Smooth muscle cell (in vitro differentiated cells): ENCODE measurements at regions not wholly inside any gene's neighbourhood (a gene's known extent, or its start where the extent isn't known, plus 50 kb on each side); places are given as distances from the start of the nearest gene placed in this dataset.

Source experiments
- DNase-seq: peaks from one replicate; lab custom pipeline; 2025; ENCODE audit not compliant: unreplicated experiment; lab: John Stamatoyannopoulos, UW
- H2AFZ ChIP-seq: fragments of 200-600 bp; sonication (generic); 2 replicates; pipeline ENCODE4 v1.6.0; 2016; ENCODE audit warnings: antibody characterized with exemption, low read depth, mild to moderate bottlenecking
- H3F3A ChIP-seq: fragments of 200-600 bp; sonication (generic); 2 replicates; pipeline ENCODE4 v1.6.0; 2017; ENCODE audit warnings: antibody characterized with exemption, low read depth
- H3K27ac ChIP-seq: fragments of 200-600 bp; sonication (generic); 2 replicates; pipeline ENCODE4 v1.5.1; 2016; ENCODE audit warnings: low read depth, mild to moderate bottlenecking
- H3K27me3 ChIP-seq: fragments of 200-600 bp; sonication (generic); 2 replicates; pipeline ENCODE4 v1.6.1; 2016; ENCODE audit warnings: low read depth, mild to moderate bottlenecking
- H3K36me3 ChIP-seq: fragments of 200-600 bp; sonication (generic); 2 replicates; pipeline ENCODE4 v1.5.1; 2016; ENCODE audit warnings: low read depth
- H3K4me1 ChIP-seq: fragments of 200-600 bp; sonication (generic); 2 replicates; pipeline ENCODE4 v1.5.1; 2016; ENCODE audit warnings: low read depth
- H3K4me2 ChIP-seq: fragments of 200-600 bp; sonication (generic); 2 replicates; pipeline ENCODE4 v1.6.0; 2016; ENCODE audit warnings: mild to moderate bottlenecking
- H3K4me3 ChIP-seq: fragments of 200-600 bp; sonication (generic); 2 replicates; pipeline ENCODE4 v1.5.1; 2016; ENCODE audit warnings: mild to moderate bottlenecking
- H3K79me2 ChIP-seq: fragments of 200-600 bp; sonication (generic); 2 replicates; pipeline ENCODE4 v1.6.0; 2016; ENCODE audit warnings: low read depth, mild to moderate bottlenecking
- H3K9ac ChIP-seq: fragments of 200-600 bp; sonication (generic); 2 replicates; pipeline ENCODE4 v1.6.0; 2016; ENCODE audit warnings: low read depth
- H3K9me3 ChIP-seq: fragments of 200-600 bp; sonication (generic); replicated peaks from 2 replicates; pipeline ENCODE4 v1.5.1; 2016; ENCODE audit warnings: low read depth
- H4K20me1 ChIP-seq: fragments of 200-600 bp; sonication (generic); 2 replicates; pipeline ENCODE4 v1.6.0; 2016; ENCODE audit warnings: low read depth
- WGBS: methylation state at CpG from one replicate; pipeline ENCODE4 v1.1.7; 2016; ENCODE audit warnings: low lambda C conversion rate; 5-methylcytosine and 5-hydroxymethylcytosine counted together
- TF ChIP-seq, protein P1 (sequence below): fragments of 200-600 bp; sonication (generic); IDR thresholded peaks from 2 replicates; pipeline ENCODE4 v1.5.1; 2017; ENCODE audit warnings: borderline replicate concordance, mild to moderate bottlenecking, antibody characterized with exemption; ENCODE audit not compliant: insufficient read depth, poor library complexity, severe bottlenecking

GRCh38 chr18:65988386-65988785 is 237.6 kb downstream of the CDH7 start:
- Histone ChIP-seq H3K9me3 (no peaks in the 10 kb centered on the region), H3K4me1 (no peaks in the 10 kb centered on the region)
- TF ChIP-seq, protein P1, sequence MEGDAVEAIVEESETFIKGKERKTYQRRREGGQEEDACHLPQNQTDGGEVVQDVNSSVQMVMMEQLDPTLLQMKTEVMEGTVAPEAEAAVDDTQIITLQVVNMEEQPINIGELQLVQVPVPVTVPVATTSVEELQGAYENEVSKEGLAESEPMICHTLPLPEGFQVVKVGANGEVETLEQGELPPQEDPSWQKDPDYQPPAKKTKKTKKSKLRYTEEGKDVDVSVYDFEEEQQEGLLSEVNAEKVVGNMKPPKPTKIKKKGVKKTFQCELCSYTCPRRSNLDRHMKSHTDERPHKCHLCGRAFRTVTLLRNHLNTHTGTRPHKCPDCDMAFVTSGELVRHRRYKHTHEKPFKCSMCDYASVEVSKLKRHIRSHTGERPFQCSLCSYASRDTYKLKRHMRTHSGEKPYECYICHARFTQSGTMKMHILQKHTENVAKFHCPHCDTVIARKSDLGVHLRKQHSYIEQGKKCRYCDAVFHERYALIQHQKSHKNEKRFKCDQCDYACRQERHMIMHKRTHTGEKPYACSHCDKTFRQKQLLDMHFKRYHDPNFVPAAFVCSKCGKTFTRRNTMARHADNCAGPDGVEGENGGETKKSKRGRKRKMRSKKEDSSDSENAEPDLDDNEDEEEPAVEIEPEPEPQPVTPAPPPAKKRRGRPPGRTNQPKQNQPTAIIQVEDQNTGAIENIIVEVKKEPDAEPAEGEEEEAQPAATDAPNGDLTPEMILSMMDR = no peak

GRCh38 chr18:65983750-65984149 is 232.9 kb downstream of the CDH7 start:
- Histone ChIP-seq H3K9me3 (no peaks in the 10 kb centered on the region), H3K4me3 (no peak overlapping the region), H4K20me1 (no peaks in the 10 kb centered on the region), H3K79me2 (no peaks in the 10 kb centered on the region), H3K27me3 (no peaks in the 10 kb centered on the region), H3F3A (no peaks in the 10 kb centered on the region), H2AFZ (no peak overlapping the region), H3K9ac (no peak overlapping the region), H3K27ac (no peak overlapping the region), H3K4me2 (no peak overlapping the region), H3K36me3 (no peaks in the 10 kb centered on the region), H3K4me1 (no peaks in the 10 kb centered on the region)
- TF ChIP-seq, protein P1 = peak; percentile 23
- no peak for DNase-seq
- 75% methylated on average over 1 of the region's 1 CpG for WGBS

More at GRCh38 chr18:65988386-65988785, 237.6 kb downstream of the CDH7 start:
- Histone ChIP-seq H4K20me1 (no peaks in the 10 kb centered on the region), H3K27me3 (no peaks in the 10 kb centered on the region), H3K79me2 (no peaks in the 10 kb centered on the region), H2AFZ (no peak overlapping the region), H3K4me2 (no peak overlapping the region), H3K4me3 (no peak overlapping the region), H3K27ac (no peak overlapping the region), H3K9ac (no peak overlapping the region), H3F3A (no peaks in the 10 kb centered on the region), H3K36me3 (no peaks in the 10 kb centered on the region)
- WGBS = 90% methylated on average over 1 of the region's 1 CpG
- no peak for DNase-seq

- no peaks in the 10 kb centered on the region for H3K9me3 ChIP-seq
- no peaks in the 10 kb centered on the region for H3F3A ChIP-seq
- H3K4me3 ChIP-seq = no peak overlapping the region
- TF ChIP-seq, protein P1 = no peak
- DNase-seq = no peak
- H4K20me1 ChIP-seq = no peaks in the 10 kb centered on the region
- H2AFZ ChIP-seq = no peak overlapping the region
- no peaks in the 10 kb centered on the region for H3K4me1 ChIP-seq
- no peak overlapping the region for H3K27ac ChIP-seq
- no peaks in the 10 kb centered on the region for H3K36me3 ChIP-seq
- no peak overlapping the region for H3K9ac ChIP-seq
- 96% methylated on average over 3 of the region's 3 CpGs for WGBS
- no peaks in the 10 kb centered on the region for H3K27me3 ChIP-seq
- H3K79me2 ChIP-seq = no peaks in the 10 kb centered on the region
- H3K4me2 ChIP-seq = no peak overlapping the region
Observed at GRCh38 chr18:65975536-65975935, 224.7 kb downstream of the CDH7 start.

DNA sequence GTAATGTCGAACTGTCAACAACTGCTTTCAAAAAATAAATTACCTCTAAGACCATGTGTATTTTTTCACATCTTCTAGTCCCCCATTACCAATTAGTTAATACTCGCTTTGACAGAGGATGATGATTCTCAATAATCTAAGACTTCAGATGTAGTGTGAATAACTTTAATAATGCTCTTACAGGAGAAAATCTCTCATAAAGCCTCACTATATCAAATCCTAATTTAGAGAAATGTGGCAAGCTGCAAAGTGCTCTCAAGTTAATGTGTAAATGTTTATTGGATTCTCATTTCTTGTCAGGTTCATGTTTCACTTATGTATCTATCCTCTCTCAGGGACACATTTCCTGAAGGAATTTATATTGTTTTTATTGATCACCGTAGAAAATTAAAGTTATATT is 223.9 kb downstream of the CDH7 start:
- H3K27ac ChIP-seq = no peak overlapping the region
- H3K9me3 ChIP-seq = no peaks in the 10 kb centered on the region
- H3K9ac ChIP-seq = no peak overlapping the region
- DNase-seq = no peak
- no peak overlapping the region for H3K4me3 ChIP-seq
- H3K36me3 ChIP-seq = no peaks in the 10 kb centered on the region
- H3K27me3 ChIP-seq = no peaks in the 10 kb centered on the region
- no peaks in the 10 kb centered on the region for H4K20me1 ChIP-seq
- no peaks in the 10 kb centered on the region for H3K4me1 ChIP-seq
- WGBS = 96% methylated on average over 3 of the region's 3 CpGs
- H3K4me2 ChIP-seq = no peak overlapping the region
- H3K79me2 ChIP-seq = no peaks in the 10 kb centered on the region
- H2AFZ ChIP-seq = no peak overlapping the region
- TF ChIP-seq, protein P1 = no peak
- H3F3A ChIP-seq = no peaks in the 10 kb centered on the region
